SU-DHL-6 (cell line): ENCODE measurements at regions not wholly inside any gene's neighbourhood (a gene's known extent, or its start where the extent isn't known, plus 50 kb on each side); places are given as distances from the start of the nearest gene placed in this dataset.
"Not testable (repeated sequence)": the region's sequence is repeated elsewhere in the genome, so short reads cannot be mapped to it uniquely, and the experiment has no call there.

Experiments
- EZH2phosphoT487 ChIP-seq: fragments of 200-600 bp; sonication (generic), shearing (Covaris generic); conservative IDR thresholded peaks from 2 replicates; pipeline ENCODE4 v1.6.1; 2018; ENCODE audit warnings: mild to moderate bottlenecking, antibody characterized with exemption, low read length, moderate library complexity, mixed read lengths
- TF ChIP-seq, protein P1 (sequence below): fragments of 200-600 bp; sonication (generic); IDR thresholded peaks from one replicate; pipeline ENCODE4 v1.5.1; 2017; ENCODE audit warnings: antibody characterized with exemption, mild to moderate bottlenecking, low read length, moderate library complexity; ENCODE audit not compliant: insufficient read depth, poor library complexity, severe bottlenecking

DNA sequence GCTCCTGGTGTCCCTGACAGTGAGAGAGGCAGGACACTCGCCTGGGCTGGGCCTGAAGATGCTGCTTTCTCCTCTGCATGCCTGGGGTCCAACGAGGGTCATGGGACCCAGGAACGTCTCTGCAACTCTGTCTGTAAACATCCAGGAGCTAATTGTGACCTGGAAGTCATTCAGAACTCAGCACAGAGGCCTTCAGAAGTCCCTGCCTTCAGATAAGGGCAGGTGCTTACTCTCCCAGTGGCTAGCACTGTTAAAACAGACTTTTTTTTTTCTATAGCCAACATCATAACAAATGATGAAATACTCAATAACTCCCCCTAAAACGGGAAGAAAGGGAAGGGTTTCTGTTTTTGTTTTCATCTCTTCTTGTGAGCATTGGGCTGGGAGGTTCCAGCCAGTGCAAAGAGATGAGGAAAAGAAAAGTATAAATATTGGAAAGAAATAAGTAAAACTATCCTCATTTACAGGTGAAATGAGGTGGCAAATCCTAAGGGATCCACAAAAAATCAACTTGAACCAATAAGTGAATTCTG lies 118.3 kb upstream of the FAM20C start:
- TF ChIP-seq, protein P1, sequence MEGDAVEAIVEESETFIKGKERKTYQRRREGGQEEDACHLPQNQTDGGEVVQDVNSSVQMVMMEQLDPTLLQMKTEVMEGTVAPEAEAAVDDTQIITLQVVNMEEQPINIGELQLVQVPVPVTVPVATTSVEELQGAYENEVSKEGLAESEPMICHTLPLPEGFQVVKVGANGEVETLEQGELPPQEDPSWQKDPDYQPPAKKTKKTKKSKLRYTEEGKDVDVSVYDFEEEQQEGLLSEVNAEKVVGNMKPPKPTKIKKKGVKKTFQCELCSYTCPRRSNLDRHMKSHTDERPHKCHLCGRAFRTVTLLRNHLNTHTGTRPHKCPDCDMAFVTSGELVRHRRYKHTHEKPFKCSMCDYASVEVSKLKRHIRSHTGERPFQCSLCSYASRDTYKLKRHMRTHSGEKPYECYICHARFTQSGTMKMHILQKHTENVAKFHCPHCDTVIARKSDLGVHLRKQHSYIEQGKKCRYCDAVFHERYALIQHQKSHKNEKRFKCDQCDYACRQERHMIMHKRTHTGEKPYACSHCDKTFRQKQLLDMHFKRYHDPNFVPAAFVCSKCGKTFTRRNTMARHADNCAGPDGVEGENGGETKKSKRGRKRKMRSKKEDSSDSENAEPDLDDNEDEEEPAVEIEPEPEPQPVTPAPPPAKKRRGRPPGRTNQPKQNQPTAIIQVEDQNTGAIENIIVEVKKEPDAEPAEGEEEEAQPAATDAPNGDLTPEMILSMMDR: not testable (repeated sequence)
- not testable (repeated sequence) for TF ChIP-seq EZH2phosphoT487
